Activated gamma-delta T cell treated with Interleukin-2 at 50 U/mL for 16 hours (primary cell): ENCODE measurements at regions not wholly inside any gene's neighbourhood (a gene's known extent, or its start where the extent isn't known, plus 50 kb on each side); places are given as distances from the start of the nearest gene placed in this dataset.

ENCODE experiments used
- DNase-seq: peaks from one replicate; pipeline ENCODE4 v3.0.0-alpha.2; 2020

- DNase-seq = no peak
These were observed 55.3 kb upstream of the LY86 start for GRCh38 chr6:6533176-6533575.

- DNase-seq = no peak
These were observed 54.1 kb upstream of the LY86 start for GRCh38 chr6:6534399-6534798.

GRCh38 chr6:6537488-6538260 is 50.8 kb upstream of the LY86 start:
- no peak for DNase-seq

GRCh38 chr6:6538261-6538660 is 50.3 kb upstream of the LY86 start:
- DNase-seq = no peak
